ENCODE measurements at regions not wholly inside any gene's neighbourhood (a gene's known extent, or its start where the extent isn't known, plus 50 kb on each side); places are given as distances from the start of the nearest gene placed in this dataset.
"Not testable (repeated sequence)": the region's sequence is repeated elsewhere in the genome, so short reads cannot be mapped to it uniquely, and the experiment has no call there.

DNA sequence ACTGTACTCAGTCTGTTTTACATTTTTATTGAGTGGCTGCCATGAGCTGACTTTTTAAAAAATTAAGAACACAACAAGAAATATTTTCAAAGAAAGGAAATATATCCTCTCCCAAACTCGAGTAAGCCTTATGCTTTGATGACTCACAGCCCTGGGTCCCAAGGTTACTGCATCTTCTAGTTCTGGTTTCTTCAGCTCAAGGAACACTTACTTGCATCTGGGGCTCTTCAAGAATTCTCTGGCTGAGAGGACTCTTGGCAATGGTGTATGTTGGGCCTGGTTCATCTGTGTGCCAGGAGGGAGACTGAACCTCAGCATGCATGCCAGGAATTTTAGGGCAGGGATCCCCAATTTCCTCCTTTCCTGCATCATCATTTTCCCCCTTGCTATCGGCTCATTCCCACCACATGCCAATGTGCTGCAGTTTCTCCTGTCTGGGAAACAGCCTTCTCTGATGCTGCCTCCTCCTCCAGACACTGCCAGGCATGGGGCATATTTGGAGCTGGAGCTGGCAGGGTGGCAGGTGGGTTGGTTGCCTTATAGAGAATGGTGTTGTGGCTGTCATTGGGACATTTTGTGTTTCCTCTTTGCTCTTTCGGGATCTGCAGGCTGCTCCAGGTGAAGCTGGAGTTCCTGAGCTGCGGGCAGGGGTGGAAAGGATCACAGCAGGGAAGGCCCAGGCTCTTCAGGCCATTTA lies 192.2 kb upstream of the HS6ST1 start:
- no peak for DNase-seq (ENCODE audit: low read depth)

DNA sequence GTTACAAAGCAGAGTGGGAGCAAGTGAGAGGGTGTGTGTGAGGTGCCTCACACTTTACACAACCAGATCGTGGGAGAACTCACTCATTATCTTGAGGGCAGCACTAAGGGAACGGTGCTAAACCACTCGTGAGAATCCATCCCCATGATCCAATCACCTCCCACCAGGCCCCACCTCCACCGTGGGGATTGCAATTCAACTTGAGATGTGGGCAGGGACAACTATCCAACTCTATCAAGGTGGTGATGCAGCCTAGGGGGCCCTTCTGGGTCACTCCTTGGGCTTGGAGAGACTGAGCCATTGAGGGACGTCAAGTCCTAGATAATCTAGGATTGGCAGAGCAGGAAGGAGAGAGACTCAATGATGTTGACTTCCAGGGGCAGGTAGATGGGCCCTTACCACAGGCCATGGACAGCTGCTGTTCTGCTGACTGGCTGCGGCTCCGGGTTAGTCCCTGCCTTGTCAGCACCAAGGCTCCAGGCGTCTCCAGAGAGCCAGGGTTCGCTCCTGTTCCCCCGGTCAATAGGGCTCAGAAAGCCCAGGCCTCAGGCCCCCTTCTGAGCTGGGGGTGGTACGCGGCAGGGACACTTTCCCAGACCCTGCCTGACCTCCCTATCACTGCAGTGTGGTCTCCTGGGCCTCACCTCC lies 193.2 kb upstream of the HS6ST1 start:
- DNase-seq (ENCODE audit: low read depth) = no peak

GRCh38 chr2:128512379-128513115 lies 193.9 kb upstream of the HS6ST1 start:
- DNase-seq (ENCODE audit: low read depth) = no peak

DNA sequence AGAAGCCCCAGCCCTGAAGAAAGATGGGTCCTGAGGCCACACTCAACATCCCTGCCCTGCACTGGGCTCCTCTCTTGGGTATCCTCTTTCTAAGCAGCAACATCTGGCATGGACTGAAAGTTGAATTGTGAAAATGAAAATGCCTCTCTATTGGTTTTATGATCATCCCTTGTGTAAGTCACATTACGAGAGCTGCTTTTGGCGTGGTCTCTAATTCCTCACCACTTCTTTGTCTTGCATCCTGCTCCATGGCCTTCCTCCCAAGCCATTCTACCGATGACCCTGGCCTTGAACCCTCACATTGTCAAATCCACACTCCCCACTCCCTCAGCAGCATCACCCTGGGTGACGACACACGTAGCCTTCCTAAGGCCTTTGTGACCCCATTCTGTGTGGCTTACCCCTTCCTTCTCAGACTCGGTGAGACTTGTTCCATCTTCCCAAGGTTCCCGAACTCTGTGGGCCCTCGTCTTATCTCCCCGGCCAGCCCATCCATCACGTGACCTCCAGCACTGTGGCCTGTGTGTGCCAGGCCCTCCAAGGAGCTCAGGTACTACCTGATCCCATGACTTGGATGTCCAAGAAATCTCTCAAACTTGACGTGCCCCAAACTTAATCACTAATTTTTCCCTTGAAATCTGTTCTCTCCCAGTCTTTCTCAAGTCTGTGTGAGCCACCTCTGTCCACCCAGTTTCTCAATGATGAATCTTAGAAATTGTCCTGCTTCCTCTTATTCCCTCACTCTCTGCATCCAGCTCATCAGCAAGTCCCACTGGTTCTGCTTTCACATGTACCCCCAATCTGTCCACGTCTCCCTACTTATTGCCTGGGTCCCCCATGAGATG lies 194.7 kb upstream of the HS6ST1 start:
- DNase-seq (ENCODE audit: low read depth) = no peak

GRCh38 chr2:128513961-128514283 lies 195.3 kb upstream of the HS6ST1 start:
- DNase-seq (ENCODE audit: low read depth) = no peak

GRCh38 chr2:128514555-128514955 lies 195.9 kb upstream of the HS6ST1 start:
- DNase-seq (ENCODE audit: low read depth) = no peak

DNA sequence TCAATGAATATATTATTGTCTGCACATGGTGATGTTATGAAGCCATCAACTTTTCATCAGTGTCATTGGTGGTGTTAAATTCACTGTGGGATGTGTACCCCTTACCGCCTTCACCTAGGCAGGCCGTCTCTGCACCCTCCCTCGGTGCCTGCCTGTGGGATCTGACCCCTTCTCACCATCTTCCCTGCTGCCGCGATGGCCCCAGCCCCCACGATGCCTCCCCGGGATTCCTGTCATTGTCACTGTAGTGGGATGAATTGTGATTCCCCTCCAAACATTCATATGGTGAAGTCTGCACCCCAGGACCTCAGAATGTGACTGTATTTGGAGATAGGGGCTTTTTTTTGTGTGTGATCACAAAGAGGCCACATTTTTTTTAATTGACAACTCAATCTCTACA lies 198.3 kb upstream of the HS6ST1 start:
- no peak for DNase-seq (ENCODE audit: low read depth)

DNA sequence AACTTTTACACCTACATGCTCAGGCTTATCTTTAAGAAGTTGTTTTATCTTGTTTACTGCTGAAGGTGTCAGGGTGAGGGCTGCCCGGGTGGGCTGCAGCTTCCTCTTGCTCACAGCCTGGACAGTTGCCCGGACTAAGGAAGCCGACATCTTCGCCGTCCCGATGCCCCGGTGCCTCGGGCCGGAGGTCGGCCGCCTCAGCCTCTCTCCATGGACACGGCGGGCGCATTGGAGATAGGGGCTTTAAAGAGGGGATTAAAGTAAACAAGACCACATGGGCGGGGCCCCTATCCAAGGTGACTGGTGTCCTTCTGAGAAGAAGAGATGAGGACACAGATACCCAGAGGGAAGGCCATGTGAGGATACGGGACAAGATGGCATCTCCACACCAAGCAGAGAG lies 200.4 kb upstream of the HS6ST1 start:
- DNase-seq (ENCODE audit: low read depth) = not testable (repeated sequence)

GRCh38 chr2:128519517-128520215 lies 201.0 kb upstream of the HS6ST1 start:
- DNase-seq (ENCODE audit: low read depth) = no peak

- no peak for DNase-seq (ENCODE audit: low read depth)
Observed at GRCh38 chr2:128520340-128520739, 201.7 kb upstream of the HS6ST1 start.

- no peak for DNase-seq (ENCODE audit: low read depth)
Observed at GRCh38 chr2:128520791-128521190, 202.1 kb upstream of the HS6ST1 start.

DNA sequence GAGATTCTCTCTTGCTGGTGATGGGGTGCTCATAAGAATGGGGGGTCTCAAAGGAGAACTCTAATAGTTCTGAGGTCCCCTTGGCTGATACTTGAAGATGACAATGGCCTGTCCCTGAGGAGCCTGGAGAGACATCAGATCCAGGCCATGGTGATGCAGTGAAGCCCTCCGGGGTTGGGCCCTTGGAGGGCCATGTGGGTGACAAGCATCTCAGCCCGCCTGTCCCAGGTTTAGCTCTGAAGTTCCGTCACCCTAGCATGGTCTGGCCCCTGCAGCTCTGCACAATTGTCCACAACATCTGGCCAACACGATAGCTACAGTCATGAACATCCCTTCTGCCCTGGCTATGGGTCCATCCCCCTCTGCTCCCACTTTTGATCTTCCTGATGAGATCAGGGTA lies 202.8 kb upstream of the HS6ST1 start:
- no peak for DNase-seq (ENCODE audit: low read depth)

- no peak for DNase-seq (ENCODE audit: low read depth)
Observed at GRCh38 chr2:128522829-128523228, 204.2 kb upstream of the HS6ST1 start.

DNA sequence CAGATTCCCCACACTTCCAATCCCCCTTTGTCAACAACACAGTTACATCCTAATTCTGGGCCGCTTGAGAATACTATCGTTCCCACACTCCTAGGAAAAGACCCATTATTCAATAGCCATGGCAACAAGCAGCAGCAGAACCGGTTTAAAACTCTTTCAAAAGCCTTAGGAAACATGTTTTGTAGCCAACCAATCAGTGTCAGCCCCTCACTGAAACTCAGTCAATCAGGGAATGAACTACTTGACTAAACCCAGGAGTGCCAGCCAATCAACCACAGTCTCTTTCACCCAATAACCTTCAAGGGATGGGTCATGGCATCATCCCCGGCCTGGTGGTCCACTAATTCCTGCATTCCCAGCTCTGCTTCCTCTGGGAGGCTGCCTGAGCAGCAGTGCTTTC lies 204.8 kb upstream of the HS6ST1 start:
- no peak for DNase-seq (ENCODE audit: low read depth)

- DNase-seq (ENCODE audit: low read depth) = no peak
Observed at GRCh38 chr2:128524183-128524582, 205.5 kb upstream of the HS6ST1 start.

DNA sequence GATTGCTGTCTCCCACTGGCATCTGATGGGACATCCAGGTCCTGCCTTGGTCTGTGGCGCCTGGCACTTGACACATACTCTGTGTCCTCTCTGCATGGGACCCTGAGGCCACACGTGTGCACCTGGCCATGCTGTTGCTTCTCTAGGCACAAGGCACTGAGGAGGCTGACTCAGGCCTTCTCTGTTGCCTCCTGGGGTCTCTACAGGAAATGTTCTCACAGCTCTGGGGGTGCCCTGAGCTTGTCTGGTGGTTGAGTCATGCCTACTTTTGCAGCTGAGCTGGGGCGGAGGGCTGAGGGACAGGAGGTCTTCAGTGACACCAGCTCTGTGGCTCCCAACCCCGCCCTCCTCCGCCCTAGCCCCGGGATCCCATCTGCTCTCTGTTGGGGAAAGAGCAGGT lies 207.0 kb upstream of the HS6ST1 start:
- DNase-seq (ENCODE audit: low read depth) = no peak

- DNase-seq (ENCODE audit: low read depth) = no peak
Observed at GRCh38 chr2:128526455-128526976, 207.8 kb upstream of the HS6ST1 start.

- DNase-seq (ENCODE audit: low read depth) = no peak
Observed at GRCh38 chr2:128528133-128528532, 209.5 kb upstream of the HS6ST1 start.

- DNase-seq (ENCODE audit: low read depth) = no peak
Observed at GRCh38 chr2:128530025-128530573, 211.4 kb upstream of the HS6ST1 start.

DNA sequence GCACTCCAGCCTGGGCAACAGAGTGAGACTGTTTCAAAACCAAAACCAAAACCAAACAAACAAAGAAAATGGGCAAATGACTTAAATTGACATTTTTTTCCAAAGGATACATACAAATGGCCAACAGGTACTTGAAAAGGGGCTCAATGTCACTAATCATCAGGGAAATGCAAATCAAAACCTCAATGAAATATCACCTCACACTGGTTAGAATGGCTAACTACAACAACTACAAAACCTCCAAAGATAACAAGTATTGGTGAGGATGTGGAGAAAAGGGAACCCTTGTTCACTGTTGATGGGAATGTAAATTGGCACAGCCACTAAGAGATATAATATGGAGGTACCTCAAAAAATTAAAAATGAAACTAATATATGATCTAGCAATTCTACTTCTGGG lies 213.2 kb upstream of the HS6ST1 start:
- DNase-seq (ENCODE audit: low read depth) = no peak

GRCh38 chr2:128533101-128533500 lies 214.4 kb upstream of the HS6ST1 start:
- DNase-seq (ENCODE audit: low read depth) = no peak

All from non-pigmented ciliary epithelial cell (primary cell).